Sciatic nerve (tissue), 2 donors: ENCODE measurements at regions not wholly inside any gene's neighbourhood (a gene's known extent, or its start where the extent isn't known, plus 50 kb on each side); places are given as distances from the start of the nearest gene placed in this dataset.
"Not testable (repeated sequence)": the region's sequence is repeated elsewhere in the genome, so short reads cannot be mapped to it uniquely, and the experiment has no call there.

ENCODE experiments used
- ATAC-seq: fragments of 200-7000 bp; cut with Tn5 transposase; one replicate; pipeline ENCODE4 v1.9.1; 2020; ENCODE audit warnings: mild to moderate bottlenecking, moderate library complexity
- DNase-seq: peaks from one replicate; pipeline ENCODE4 v3.0.0-alpha.2; 2020; ENCODE audit warnings: low spot score
- intact Hi-C: fragments of 100-400 bp; cut with DNase I; formaldehyde crosslinking; loops from one replicate; pipeline ENCODE4 v1.14.2; 2022
- donor health status: DM: no; HTN: no; CAD: no.
- donor health status: DM: no; HTN: no; CAD: no.

- ATAC-seq (no peak), DNase-seq (no peak)
- intact Hi-C loops: no loop called here
Observed at GRCh38 chr15:96457841-96458240, 127.3 kb downstream of the NR2F2 start.

DNA sequence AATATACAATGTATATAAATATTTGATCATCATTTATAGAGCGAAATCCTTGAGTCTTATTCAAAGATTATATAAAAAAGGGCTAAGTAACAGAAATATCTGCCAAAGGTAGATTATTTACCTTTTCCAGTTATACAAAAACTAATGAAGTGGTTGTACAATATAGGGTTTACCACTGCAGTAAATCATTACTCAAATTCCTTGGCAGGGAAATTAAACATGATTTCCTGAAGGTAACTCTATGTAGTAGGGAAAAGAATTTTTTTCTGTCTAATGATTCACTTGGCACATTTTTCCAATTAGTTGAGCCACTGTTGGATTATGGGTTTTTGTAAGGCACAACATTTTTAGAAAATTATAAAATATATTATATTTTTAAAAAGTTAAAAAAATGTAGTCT, 129.6 kb downstream of the NR2F2 start:
- ATAC-seq: no peak
- intact Hi-C loops: no loop called here
- no peak for DNase-seq

- no peak for ATAC-seq
- intact Hi-C loops: no loop called here
- no peak for DNase-seq
Observed at GRCh38 chr15:96462768-96463750, 132.6 kb downstream of the NR2F2 start.

GRCh38 chr15:96466389-96466947, 136.0 kb downstream of the NR2F2 start:
- intact Hi-C loops: no loop called here
- ATAC-seq (no peak), DNase-seq (no peak)

DNA sequence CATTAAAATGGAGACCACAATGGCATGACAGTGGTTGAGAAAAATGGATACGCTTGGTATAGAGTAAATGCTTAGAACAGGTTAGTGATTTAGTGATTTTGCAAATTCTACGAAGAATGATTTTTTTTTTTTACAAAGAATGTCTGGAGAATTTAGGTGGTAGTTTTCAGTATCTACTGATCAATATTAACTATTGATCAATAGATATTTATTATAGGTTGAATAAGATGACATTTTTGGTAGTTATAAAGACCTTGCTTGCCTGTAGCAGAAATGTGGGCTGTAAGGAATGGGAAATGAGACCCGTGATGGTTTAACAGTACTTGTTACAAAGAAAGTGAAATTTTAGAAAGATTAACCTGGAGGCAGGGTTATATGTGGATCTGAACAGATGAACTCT, 137.5 kb downstream of the NR2F2 start:
- intact Hi-C loops: no loop called here
- ATAC-seq: no peak

GRCh38 chr15:96470681-96471310, 140.3 kb downstream of the NR2F2 start:
- no peak for ATAC-seq
- intact Hi-C loops: no loop called here
- no peak for DNase-seq

More for the DNA sequence above, 137.5 kb downstream of the NR2F2 start:
- DNase-seq: no peak

GRCh38 chr15:96472681-96473080, 142.2 kb downstream of the NR2F2 start:
- DNase-seq (no peak), ATAC-seq (no peak)
- intact Hi-C loops: no loop called here

DNA sequence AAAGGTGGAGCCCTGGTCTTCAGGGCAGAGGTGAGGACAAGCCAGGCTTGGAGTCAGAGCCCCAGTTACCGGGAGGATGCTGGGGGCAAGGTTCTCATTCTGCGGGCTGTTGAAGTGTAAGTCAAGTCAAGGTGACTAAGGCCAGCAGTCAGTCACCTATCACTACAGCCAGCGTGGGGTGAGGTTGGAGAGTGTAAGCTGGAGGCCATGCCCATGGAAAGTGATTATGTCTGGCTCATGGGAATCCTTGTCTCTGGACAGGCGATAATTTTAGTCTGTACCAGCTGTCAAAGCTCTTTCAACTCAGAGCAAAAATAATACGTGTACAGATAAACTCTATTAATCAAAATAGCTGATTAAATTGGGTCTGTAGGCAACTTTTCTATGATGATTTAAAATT, 143.1 kb downstream of the NR2F2 start:
- DNase-seq (no peak), ATAC-seq (no peak)
- intact Hi-C loops: no loop called here

DNA sequence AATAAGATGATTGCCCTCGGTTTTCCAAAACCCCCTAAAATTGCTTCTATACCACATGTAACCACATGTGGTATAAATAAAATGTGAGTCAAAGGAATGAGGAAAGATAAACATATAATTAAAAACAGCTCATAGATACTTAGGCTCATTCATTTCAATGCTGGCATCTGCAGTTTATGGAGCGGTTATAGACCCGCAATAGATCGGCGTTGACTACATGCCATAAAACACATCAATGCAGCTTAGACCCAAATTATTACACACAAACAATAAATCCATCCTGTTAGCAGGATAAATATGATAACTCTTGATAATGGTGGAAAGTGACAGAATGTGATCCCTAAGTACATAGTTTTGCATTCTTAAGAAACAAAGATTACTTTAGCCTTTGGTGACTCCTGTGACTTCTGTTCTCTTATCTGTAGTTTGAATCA, 143.7 kb downstream of the NR2F2 start:
- no peak for DNase-seq
- intact Hi-C loops: no loop called here
- ATAC-seq: no peak

GRCh38 chr15:96477227-96477626, 146.7 kb downstream of the NR2F2 start:
- DNase-seq (no peak), ATAC-seq (no peak)
- intact Hi-C loops: no loop called here

DNA sequence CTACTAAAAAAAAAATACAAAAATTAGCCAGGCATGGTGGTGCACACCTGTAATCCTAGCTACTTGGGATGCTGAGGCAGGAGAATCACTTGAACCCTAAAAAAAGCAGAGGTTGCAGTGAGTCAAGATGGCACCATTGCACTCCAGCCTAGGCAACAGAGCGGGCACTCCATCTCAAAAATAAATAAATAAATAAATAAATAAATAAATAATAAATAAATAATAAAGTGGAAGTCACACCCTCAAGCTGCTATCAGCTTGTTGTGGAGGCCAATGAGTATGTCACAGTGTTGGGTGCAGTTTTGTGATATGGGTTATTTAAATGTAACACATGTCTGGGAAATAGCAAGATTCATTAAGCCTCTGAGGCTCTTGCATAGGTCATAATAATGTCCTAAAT, 153.9 kb downstream of the NR2F2 start:
- intact Hi-C loops, DNase-seq, ATAC-seq: not testable (repeated sequence)

- ATAC-seq (no peak), DNase-seq (no peak)
- intact Hi-C loops: no loop called here
Observed at GRCh38 chr15:96484830-96485229, 154.3 kb downstream of the NR2F2 start.

- intact Hi-C loops: no loop called here
- DNase-seq (no peak), ATAC-seq (no peak)
Observed at GRCh38 chr15:96487245-96487644, 156.7 kb downstream of the NR2F2 start.

GRCh38 chr15:96491066-96491699, 160.7 kb downstream of the NR2F2 start:
- DNase-seq: not testable (repeated sequence)

GRCh38 chr15:96491700-96492644, 161.5 kb downstream of the NR2F2 start:
- DNase-seq, ATAC-seq, intact Hi-C loops: not testable (repeated sequence)

More at GRCh38 chr15:96491066-96491699, 160.7 kb downstream of the NR2F2 start:
- ATAC-seq, intact Hi-C loops: not testable (repeated sequence)

- no peak for DNase-seq
- intact Hi-C loops: no loop called here
Observed at GRCh38 chr15:96494505-96494904, 164.0 kb downstream of the NR2F2 start.

DNA sequence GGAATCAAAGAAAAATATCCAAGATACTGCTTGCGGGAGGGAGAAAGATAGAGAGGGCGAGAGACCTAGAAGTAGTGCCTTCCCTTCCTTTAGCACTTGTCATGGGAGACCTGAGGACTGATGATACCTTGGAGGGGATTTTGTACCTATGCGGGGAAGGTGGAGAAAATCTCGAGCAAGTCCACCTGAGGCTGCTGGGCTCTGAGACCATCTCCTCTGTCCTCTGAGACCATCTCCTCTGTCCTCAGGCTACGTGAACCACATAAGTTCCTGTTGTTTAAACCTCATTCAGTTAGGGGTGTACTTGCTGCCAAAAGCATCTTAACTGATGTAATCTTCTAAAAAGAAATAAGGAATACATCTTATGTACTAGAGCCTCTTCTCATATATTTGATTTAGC, 164.9 kb downstream of the NR2F2 start:
- DNase-seq: no peak
- no peak for ATAC-seq
- intact Hi-C loops: no loop called here

More at GRCh38 chr15:96494505-96494904, 164.0 kb downstream of the NR2F2 start:
- ATAC-seq: no peak

GRCh38 chr15:96497951-96498350, 167.5 kb downstream of the NR2F2 start:
- intact Hi-C loops: no loop called here
- ATAC-seq (no peak), DNase-seq (no peak)
